ENCODE measurements at regions not wholly inside any gene's neighbourhood (a gene's known extent, or its start where the extent isn't known, plus 50 kb on each side); places are given as distances from the start of the nearest gene placed in this dataset.
A peak's percentile ranks its signal among the peaks of the same experiment; 100 is the strongest.

- ATAC-seq, result no peak
- H3K4me3 ChIP-seq, result no peak overlapping the region
- 72 to 83% (median 79%) methylated on average over 4 of the region's 4 CpGs for WGBS, 4 donors
- H3K27me3 ChIP-seq, result peaks cover 0 to 6% (median 0%) of the 10 kb centered on the region in 9 donors
- TF ChIP-seq POLR2A (IDR thresholded peaks at IDR 0.05) (no peak), CTCF (IDR thresholded peaks at IDR 0.05) (no peak)
- H3K36me3 ChIP-seq, result no peaks in the 10 kb centered on the region
- intact Hi-C loops (cut with DNase I), result loop anchor here in 6 of 10 donors (5.0 to 10.0 kb wide), 5 partner anchors 182 to 588 kb away; no protein-coding TSS in a partner anchor
- no peaks in the 10 kb centered on the region for H3K9me3 ChIP-seq
- peaks cover 0 to 19% (median 1%) of the 10 kb centered on the region in 12 donors for H3K4me1 ChIP-seq
- H3K27ac ChIP-seq, result no peak overlapping the region
- DNase-seq, result no peak
Measured at GRCh38 chr2:173754165-173754564, 211.0 kb downstream of the SP3 start.

GRCh38 chr2:173754837-173755236, 210.3 kb downstream of the SP3 start:
- H3K4me1 ChIP-seq, result peaks cover 0 to 19% (median 1%) of the 10 kb centered on the region in 12 donors
- H3K4me3 ChIP-seq, result no peak overlapping the region
- H3K27me3 ChIP-seq, result no peaks in the 10 kb centered on the region
- TF ChIP-seq CTCF (IDR thresholded peaks at IDR 0.05) (no peak), POLR2A (IDR thresholded peaks at IDR 0.05) (no peak)
- WGBS, 4 donors, result 41 to 56% (median 51%) methylated on average over 3 of the region's 3 CpGs
- peak in 1 of 5 donors; percentile 31 for DNase-seq
- intact Hi-C loops (cut with DNase I), result loop anchor here in 6 of 10 donors (5.0 to 10.0 kb wide), 5 partner anchors 183 to 587 kb away; no protein-coding TSS in a partner anchor
- ATAC-seq, result peak in 2 of 4 donors; percentile 81 to 86
- H3K36me3 ChIP-seq, result no peaks in the 10 kb centered on the region
- no peak overlapping the region for H3K27ac ChIP-seq
- H3K9me3 ChIP-seq, result no peaks in the 10 kb centered on the region

- intact Hi-C loops (cut with DNase I), result loop anchor here in 6 of 10 donors (10.0 kb wide), 2 partner anchors 289 to 351 kb away; no protein-coding TSS in a partner anchor
- H3K4me3 ChIP-seq, result no peak overlapping the region
- ATAC-seq (no peak), DNase-seq (no peak)
- no peaks in the 10 kb centered on the region for H3K9me3 ChIP-seq
- no peaks in the 10 kb centered on the region for H3K27me3 ChIP-seq
- TF ChIP-seq CTCF (IDR thresholded peaks at IDR 0.05) (no peak), POLR2A (IDR thresholded peaks at IDR 0.05) (no peak)
- 88 to 99% (median 94%) methylated on average over 2 of the region's 2 CpGs for WGBS, 4 donors
- H3K4me1 ChIP-seq, result peaks cover 0 to 14% (median 0%) of the 10 kb centered on the region in 12 donors
- H3K27ac ChIP-seq, result no peak overlapping the region
- no peaks in the 10 kb centered on the region for H3K36me3 ChIP-seq
Measured at GRCh38 chr2:173755798-173756197, 209.4 kb downstream of the SP3 start.

- Histone ChIP-seq H3K27me3 (no peaks in the 10 kb centered on the region), H3K4me3 (no peak overlapping the region), H3K36me3 (no peaks in the 10 kb centered on the region), H3K27ac (no peak overlapping the region), H3K4me1 (peaks cover 0 to 18% (median 0%) of the 10 kb centered on the region in 12 donors), H3K9me3 (no peaks in the 10 kb centered on the region)
- 79 to 91% (median 87%) methylated on average over 6 of the region's 6 CpGs for WGBS, 4 donors
- no peak for TF ChIP-seq CTCF (IDR thresholded peaks at IDR 0.05)
- no peak for TF ChIP-seq POLR2A (IDR thresholded peaks at IDR 0.05)
- ATAC-seq (no peak), DNase-seq (no peak)
- intact Hi-C loops (cut with DNase I), result loop anchor here in 6 of 10 donors (10.0 kb wide), 2 partner anchors 285 to 355 kb away; no protein-coding TSS in a partner anchor
Measured at GRCh38 chr2:173759959-173760358, 205.2 kb downstream of the SP3 start.
